Endothelial cell of hepatic sinusoid (primary cell): ENCODE measurements at regions not wholly inside any gene's neighbourhood (a gene's known extent, or its start where the extent isn't known, plus 50 kb on each side); places are given as distances from the start of the nearest gene placed in this dataset.
"Not testable (repeated sequence)": the region's sequence is repeated elsewhere in the genome, so short reads cannot be mapped to it uniquely, and the experiment has no call there.

Experiments used
- in situ Hi-C: cut with HindIII; loops from 2 replicates; pipeline ENCODE4 v1.10.0; 2017; ENCODE audit warnings: low sequenced_read_pairs

DNA sequence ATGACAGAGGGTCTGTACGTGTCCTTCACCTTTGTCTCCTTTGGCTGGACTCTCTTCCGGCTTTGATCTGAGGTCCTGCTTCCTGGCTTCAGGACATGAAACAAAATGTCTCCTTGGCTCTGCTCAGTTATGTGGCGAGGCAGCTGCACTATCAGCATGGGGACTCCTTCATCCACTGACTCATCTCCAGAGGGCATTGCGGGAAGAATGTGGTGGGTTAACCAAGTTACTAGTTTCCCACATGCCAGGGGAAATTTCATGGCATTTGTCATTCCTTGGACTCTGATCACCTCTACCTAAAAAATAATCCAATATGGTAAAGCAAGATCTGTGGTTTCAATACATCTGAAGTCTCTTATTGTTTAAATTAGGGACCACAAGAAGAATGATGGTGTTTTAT is 259.7 kb downstream of the MED10 start:
- in situ Hi-C loops, result no loop called here

- in situ Hi-C loops, result no loop called here
Measured at GRCh38 chr5:6117212-6117611, 261.1 kb downstream of the MED10 start.

DNA sequence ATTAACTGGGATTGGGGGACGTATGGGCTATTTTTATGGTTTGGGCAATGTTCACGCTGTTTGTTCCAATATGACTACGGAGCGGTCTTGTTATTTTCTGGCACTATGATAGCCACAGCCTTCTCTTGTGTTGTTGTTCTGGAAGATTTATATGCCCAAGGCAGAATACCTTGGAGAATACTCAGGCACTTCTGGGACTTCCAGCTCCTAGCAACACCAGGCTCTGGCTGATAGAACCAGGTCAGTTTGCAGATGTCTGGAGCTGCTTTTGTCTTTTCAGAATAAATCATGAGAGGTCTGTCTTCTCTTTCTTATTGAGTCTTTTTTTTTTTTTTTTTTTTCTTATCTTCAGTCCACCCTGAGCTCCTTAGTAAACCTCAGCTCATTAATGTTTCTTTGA is 262.5 kb downstream of the MED10 start:
- in situ Hi-C loops, result no loop called here

GRCh38 chr5:6112538-6112937 is 265.8 kb downstream of the MED10 start:
- in situ Hi-C loops, result no loop called here

GRCh38 chr5:6112125-6112524 is 266.2 kb downstream of the MED10 start:
- in situ Hi-C loops, result no loop called here

DNA sequence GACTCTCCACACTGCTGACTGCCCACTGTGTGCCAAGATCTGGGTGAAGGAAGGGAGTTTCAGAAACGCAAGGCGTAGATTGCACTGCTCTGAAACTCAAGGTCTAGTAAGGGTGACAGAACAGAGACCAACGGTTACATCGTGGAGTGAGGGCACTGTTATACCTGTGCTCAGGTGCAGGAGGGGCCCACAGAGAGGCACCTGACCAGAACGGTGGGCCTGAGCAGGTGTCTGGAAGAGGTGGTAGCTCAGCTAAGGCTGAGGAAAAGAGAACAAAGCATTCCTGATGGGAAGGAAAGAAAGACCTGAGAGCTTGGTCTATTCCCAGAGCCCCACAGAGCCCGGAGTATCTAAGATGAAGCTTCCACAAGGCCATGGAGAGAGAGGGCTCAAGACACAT is 267.2 kb downstream of the MED10 start:
- in situ Hi-C loops, result no loop called here

- in situ Hi-C loops, result no loop called here
Measured at GRCh38 chr5:6110441-6111005, 267.8 kb downstream of the MED10 start.

DNA sequence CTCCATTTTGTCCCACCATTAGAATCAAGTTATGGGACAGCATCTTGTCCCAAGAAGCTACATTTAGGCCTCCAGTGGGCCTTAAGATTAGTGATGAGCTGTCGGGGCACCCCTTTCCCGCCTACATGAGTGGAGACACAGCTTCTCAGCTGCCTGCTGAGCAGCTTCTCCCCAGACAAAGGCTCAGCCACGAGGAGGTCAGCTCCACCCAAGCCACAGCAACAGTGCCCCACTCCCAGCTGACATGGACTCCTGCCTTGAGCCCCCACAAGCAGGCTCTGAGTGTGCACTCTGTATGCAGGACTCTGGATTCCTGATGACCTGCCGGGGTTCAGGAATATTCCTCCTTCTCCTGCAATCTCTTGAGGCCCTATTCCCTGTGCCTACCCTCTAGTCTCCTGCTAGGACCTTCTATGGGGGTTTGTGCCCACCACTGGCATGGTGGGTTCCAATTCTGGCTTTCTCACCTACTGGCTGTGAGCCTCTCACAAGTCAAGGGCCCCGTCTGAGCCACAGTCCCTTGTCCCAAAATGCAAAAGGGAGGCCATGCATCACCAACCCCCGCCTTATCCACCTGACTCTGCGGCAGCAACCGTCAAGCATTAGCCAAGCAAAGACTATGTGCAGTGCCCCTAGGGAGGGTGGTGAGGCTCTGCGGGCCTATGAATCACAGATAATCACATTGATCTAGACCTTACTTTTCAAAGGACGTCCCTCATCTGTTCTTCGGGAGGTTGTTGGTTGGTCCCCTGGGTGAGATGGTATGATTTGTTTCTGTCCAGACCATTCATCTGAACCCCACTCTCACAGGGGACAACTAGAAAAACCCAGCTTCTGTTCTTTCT is 269.1 kb downstream of the MED10 start:
- in situ Hi-C loops, result no loop called here

DNA sequence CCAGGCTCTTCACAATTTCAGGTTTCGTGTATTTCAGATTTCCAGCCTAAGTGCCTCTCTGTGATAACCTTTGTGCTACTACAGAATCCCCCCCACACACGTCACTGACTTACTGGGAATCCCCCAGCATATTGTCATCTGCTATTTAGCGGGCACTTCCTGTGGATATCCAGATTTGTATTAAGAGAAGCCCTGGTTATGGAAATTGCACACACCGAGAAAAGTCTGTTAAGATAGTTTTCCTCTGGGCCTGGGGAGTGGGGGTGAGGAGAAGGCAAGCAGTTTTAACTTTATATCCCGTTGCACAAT is 269.9 kb downstream of the MED10 start:
- in situ Hi-C loops, result no loop called here

DNA sequence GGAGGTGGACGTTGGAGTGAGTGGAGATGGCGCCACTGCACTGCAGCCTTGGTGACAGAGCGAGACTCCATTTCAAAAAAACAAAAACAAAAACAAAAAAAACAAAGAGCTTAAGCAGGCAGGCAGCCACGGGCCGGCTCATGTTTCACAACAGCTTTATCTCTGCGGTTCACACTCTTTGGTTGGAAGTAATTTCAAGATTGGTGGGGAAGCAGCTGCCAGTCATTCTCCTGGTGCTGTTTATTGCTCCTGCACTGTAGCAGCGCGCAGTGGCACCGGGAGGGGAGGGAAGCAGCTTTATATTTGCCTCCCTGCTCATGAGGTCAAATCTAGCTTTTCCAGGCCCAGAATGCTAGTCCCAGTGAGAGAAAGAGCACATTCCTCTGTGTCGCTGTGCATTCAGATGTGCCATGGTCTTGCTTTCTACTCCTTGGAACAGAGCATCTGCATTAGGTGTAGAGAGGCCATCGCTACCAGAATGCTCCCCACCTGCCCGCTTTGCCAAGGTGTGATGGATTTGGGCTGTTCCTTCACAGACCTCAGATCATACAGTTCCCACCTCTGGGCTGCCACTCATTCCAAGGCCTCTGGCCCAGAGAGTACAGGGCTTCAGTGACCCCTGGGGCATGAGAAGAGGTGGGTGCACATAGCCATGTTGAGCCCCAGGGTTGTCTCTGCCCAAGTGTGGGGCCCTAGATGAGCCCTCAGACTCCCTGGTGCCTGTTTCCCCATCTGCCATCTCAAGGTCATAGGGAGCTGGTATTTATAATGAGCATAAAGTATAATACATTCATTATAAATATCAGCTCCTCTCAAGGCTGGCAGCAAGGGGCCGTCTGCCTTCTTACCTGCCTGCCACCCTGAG is 270.4 kb downstream of the MED10 start:
- in situ Hi-C loops, result no loop called here

- in situ Hi-C loops, result no loop called here
Measured at GRCh38 chr5:6106756-6107155, 271.6 kb downstream of the MED10 start.

- in situ Hi-C loops, result no loop called here
Measured at GRCh38 chr5:6105320-6105719, 273.0 kb downstream of the MED10 start.

GRCh38 chr5:6096101-6096500 is 282.2 kb downstream of the MED10 start:
- in situ Hi-C loops, result no loop called here

GRCh38 chr5:6094180-6094579 is 284.2 kb downstream of the MED10 start:
- in situ Hi-C loops, result not testable (repeated sequence)

- in situ Hi-C loops, result no loop called here
Measured at GRCh38 chr5:6090838-6091237, 287.5 kb downstream of the MED10 start.

- in situ Hi-C loops, result no loop called here
Measured at GRCh38 chr5:6090079-6090654, 288.2 kb downstream of the MED10 start.

GRCh38 chr5:6088706-6089105 is 289.6 kb downstream of the MED10 start:
- in situ Hi-C loops, result no loop called here

DNA sequence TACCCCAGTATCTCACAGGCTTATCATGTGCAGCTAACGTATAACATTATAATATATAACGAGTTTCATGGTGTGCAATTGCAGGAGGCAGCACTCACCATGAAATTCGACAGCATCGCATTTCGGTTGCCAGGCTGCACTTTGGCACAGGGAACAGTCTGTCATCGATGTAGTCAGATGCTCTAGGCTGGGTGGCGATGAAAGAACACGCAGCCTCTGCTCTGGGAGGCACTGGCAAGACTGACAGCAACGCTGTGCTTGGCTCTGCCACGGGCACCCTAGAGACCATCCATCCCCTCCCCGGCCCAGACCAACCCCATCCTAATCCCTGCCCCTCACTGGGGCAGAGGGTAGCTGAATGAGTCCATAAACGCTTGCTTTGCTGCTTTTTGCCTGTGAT is 290.8 kb downstream of the MED10 start:
- in situ Hi-C loops, result no loop called here

DNA sequence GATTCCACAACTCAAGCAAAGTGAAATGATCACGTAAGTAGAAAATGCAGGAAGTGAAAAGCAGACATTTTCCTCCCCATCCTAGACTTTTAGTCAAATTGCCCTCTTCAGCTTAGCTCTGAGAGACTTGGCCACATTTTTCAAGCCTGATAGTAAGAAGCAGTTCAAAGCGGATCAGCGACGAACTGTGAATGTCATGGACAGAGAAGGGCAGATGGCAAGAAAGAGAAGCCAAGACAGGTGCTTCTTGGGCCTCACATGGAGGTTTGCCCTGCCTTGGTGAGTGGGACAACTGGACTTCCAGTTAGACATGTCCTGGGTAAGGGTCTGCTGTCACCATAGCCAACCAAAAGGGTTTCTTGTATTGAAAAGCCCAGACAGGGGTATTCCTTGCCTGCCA is 291.5 kb downstream of the MED10 start:
- in situ Hi-C loops, result no loop called here

- in situ Hi-C loops, result no loop called here
Measured at GRCh38 chr5:6085341-6085860, 292.9 kb downstream of the MED10 start.

GRCh38 chr5:6084836-6085235 is 293.5 kb downstream of the MED10 start:
- in situ Hi-C loops, result no loop called here
